ENCODE measurements at regions not wholly inside any gene's neighbourhood (a gene's known extent, or its start where the extent isn't known, plus 50 kb on each side); places are given as distances from the start of the nearest gene placed in this dataset.

DNA sequence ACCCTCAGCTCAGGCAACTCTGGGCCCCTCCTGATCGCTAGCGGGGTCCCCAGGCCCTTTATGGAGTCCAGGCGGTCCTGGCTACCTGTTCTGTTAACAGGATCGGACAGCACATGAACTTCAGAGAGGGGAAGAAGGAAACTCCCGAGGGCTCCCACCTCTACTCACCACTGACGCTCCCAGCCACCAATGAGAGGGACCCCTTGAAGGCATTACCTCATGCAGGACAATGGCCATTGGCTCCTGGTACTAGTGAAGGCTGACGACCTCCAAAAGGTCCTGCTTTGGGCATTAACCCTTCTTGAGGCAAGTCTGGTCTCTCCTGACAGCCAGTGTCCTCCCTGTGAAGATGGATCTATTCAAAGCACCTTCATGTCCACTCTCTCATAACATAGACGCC lies 71.5 kb upstream of the LMO1 start:
- TF ChIP-seq CTCF (IDR thresholded peaks at IDR 0.05; ENCODE audit: control extremely low read depth in 1 of 3, insufficient read depth in 1 of 3, low read depth in 1 of 3, low read length in 3 of 3) (no peak), MAFK (IDR thresholded peaks at IDR 0.05; ENCODE audit: low read depth, low read length) (no peak), CBX8 (IDR thresholded peaks at IDR 0.05; ENCODE audit: borderline replicate concordance, low read depth, low read length) (no peak), EZH2 (IDR thresholded peaks at IDR 0.05; ENCODE audit: low read depth, low read length, severe bottlenecking) (no peak), TAF1 (IDR thresholded peaks at IDR 0.05; ENCODE audit: low read depth, low read length) (no peak), RBBP5 (IDR thresholded peaks at IDR 0.05; ENCODE audit: borderline replicate concordance, low read depth, low read length) (no peak), POLR2A (IDR thresholded peaks at IDR 0.05; ENCODE audit: control extremely low read depth in 1 of 2, low read depth in 2 of 2, low read length in 2 of 2) (no peak), HDAC2 (IDR thresholded peaks at IDR 0.05; ENCODE audit: borderline replicate concordance in 1 of 2, low read depth in 2 of 2, low read length in 2 of 2) (no peak), EP300 (IDR thresholded peaks at IDR 0.05; ENCODE audit: borderline replicate concordance in 1 of 2, low read depth in 2 of 2, low read length in 2 of 2) (no peak)
- TF ChIP-seq, protein P1, sequence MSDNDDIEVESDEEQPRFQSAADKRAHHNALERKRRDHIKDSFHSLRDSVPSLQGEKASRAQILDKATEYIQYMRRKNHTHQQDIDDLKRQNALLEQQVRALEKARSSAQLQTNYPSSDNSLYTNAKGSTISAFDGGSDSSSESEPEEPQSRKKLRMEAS (IDR thresholded peaks at IDR 0.05) = no peak

All from H1 (cell line).